NCI-H748 (cell line): ENCODE measurements at regions not wholly inside any gene's neighbourhood (a gene's known extent, or its start where the extent isn't known, plus 50 kb on each side); places are given as distances from the start of the nearest gene placed in this dataset.

Source experiments
- DNase-seq: peaks from one replicate; lab custom pipeline; 2025; ENCODE audit not compliant: unreplicated experiment; lab: John Stamatoyannopoulos, UW

DNA sequence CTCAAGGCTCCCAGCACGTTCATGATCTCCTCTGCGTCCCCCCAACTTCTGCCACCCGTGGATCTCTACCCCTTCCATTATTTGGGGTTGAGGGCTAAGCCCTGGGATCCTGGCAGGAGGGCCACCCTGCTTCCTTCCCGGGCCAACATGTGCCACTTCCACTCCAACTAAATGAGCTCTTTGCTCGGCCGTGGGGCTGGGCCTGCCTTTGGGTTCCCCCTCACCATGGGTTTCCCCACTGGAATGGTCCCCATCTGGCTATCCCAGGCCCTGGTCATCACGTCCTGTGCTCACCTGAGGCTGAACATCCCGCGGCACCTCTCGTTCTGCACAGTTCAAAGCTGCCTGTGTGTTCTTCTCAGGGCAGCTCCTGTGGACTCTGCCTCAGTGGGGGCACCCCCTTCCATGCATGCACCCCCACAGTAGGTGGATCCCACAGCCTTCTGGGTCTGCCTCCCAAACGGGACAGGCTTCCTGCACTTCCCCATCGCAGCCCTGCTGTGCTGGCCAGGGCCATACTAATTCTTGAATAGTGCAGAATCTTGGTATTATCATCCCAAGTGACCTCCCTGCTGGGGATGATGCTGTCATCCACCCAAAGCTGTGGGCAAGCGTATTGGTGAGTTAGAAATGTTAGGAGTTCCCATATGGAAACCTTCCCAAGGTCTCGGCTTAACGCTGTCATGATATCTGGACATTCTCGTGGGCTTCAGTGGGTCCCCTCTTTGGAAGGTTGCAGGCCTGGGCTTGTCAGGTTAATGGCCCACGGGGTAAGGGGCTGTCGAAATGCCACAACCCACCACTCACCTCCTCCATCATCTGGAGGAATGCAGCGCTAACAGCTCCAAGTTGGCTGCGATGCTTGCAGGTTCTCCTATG is 150.5 kb upstream of the TWIST2 start:
- DNase-seq: no peak

DNA sequence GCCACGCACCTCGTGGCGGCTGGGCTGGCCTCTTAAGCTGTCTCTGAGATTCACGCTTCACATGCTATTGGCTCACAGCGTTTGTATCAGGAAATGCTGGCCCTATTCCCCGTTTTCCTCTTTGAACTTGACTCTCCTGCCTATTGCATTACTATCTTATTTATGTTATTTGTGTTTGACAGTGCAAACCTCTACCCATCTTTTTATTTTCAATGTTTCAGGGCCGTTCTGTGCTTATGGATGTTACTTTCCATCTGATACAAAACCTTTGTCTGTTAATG is 149.9 kb upstream of the TWIST2 start:
- DNase-seq: no peak

DNA sequence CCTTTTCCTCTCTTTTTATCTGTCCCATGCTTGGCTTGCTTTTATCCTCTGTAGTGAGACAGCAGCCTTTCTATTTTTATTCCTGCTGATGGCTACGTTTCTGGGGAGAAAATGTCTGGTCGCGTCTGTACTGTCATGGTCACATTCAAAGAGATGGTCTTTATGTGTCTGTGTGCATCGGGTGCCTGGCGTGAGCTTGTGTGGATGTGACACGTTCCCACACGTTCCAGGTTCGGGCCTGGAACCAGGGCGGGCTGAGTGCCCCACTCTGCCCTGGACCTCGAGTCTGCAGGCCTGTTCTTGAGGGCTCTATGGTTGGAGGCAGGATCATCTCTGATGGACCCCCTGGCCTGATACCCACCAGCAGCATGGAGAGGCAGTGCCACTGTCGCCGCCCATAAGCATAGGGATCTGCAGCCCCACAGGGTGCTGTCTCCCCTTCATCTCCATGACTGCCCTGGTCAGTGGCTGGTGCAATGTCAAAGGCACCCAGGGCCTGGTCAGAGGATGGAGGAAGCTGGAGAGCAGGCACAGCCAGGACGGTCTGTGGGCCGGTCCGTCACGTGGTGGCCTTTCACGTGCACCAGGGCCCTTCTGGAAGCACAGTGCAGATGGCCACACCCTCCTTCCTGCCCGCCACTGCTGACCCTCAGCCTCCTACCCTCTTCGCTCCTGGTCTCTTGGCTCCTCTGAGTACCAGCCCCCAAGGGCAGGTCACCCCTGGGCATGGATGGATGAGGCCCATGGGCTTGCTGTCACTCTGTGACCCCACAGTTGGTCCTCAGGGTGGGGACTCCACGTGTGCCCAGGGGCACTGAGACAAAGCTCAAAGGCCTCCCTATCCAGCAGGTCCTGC is 149.2 kb upstream of the TWIST2 start:
- DNase-seq: no peak

DNA sequence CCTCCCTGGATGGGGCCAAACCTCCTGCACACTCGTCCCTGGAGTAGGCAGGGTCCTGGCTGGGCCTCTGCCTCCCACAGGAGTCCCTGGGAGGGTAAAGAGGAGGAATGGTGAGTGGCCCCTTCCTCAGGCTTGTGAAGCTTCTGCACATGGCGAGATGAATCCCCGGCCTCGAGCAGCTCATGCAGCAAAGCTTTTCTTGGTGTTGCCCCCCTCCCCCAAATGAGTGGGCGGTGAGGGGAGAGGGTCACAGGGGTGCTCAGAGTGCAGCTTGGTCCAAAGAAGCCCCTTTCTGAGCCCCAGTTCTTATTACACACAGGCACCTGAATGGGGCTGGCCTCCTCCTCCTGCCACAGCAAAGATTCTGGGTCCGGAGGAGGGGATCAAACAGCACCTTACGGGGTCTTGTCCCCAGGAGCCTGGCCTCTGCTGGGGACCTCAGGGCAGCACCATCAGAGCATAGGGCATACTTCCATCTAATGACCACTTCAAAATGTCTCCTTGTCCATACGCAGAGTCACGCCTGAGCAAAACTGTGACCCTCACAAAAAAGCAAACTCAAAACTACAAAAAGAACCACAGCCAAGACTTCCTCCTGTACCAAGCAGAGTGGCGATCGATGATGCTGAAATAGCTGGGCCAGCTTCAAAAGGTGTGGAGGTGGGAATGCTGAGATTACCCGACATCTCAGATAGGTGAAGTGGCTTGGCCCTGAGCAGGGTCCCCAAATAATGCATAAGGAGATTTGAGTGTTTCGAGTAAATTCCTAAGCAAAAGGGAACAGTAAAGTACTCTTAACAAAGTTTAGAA is 148.4 kb upstream of the TWIST2 start:
- no peak for DNase-seq

DNA sequence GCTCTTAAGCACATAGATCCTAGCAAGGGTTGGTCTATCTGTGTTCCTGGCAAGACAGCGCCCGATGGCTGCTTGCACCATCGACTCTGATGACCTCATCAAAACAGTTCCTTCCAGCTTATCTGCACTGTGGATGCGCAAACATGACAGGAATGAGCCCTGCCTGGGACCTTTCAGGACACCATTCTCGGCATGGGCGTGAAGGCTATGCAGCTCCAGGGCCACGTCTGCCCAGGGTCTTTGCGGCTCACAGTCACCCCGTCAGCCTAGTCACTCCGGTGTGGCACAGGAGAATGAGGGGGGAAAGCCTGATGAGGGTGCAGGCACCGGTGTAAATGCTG is 147.8 kb upstream of the TWIST2 start:
- DNase-seq: no peak

DNA sequence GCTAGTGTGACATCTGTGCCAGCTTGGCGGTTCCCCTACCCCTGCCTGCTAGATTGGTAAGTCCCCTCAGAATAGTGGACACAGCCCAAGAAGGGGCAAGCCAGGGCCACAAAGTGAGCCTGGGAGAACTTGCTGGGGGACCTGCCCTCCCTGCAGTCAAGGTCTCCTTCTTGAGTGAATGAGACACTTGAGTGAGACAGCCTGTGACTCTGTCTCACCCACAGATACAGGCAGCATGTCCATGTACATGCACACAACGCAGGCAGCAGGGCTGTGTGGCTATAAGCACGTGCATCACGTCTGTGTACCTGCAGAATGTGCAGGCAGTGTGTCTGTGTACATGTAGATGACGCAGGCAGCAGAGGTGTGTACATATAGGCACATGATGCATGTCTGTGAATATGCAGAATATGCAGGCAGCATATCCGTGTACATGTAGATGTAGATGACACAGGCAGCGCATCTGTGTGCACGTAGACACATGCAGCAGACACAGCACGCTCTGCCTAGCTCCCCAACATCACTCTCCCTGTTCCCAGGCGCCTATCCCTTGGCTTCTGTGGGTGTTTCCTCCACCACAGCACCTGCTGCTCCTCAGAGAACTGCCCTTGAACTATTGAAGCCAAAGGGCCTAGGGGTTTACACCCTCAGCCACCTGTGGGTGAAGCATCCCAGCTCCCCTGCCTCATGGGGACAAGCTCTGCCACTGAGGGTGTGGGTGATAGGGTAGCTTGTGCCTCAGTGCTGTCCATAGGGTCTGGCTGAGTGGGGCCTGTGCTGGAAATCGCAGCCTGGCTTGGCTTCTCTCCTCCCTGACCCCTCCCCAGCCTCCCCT is 147.2 kb upstream of the TWIST2 start:
- DNase-seq: no peak

DNA sequence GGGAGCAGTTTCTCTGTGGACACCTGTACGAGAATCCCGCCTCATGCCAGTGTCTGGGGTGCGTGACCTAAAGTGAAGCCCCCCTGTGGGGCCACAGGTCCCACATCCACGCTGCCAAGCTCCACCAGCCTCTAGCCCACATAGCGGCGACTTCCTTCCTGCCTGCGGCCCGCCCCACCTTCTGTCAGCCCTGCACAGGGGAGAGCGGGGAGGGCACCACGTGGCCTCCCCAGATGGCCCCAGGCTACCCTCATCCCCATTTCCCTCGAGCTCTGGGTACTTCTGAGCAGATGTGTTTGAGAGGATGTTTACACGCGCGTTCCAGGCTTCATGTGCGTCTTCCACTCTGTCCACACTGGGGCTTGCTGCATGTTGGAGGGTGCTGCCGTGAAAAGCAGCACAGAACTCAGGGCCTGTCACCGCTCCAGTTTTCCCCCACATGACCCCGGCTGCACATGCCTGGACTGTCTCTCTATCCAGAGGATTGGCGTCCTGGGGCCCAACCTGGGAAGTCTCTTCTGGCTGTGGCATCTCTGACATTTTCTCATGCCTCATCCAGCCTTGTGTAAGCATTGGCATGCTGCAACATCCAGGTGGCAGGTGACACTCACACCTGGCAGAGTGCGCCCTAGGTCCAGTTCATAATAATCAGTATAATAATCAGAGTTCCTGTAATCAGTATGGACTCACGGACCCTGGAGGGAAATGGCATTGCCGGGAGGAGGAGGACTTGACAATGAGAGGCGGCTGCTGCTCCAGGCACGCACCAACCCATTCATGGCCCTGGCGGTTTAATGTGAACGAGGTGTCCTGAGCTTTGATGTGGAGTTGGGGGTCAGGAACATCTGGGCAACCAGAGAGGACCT is 146.3 kb upstream of the TWIST2 start:
- no peak for DNase-seq

DNA sequence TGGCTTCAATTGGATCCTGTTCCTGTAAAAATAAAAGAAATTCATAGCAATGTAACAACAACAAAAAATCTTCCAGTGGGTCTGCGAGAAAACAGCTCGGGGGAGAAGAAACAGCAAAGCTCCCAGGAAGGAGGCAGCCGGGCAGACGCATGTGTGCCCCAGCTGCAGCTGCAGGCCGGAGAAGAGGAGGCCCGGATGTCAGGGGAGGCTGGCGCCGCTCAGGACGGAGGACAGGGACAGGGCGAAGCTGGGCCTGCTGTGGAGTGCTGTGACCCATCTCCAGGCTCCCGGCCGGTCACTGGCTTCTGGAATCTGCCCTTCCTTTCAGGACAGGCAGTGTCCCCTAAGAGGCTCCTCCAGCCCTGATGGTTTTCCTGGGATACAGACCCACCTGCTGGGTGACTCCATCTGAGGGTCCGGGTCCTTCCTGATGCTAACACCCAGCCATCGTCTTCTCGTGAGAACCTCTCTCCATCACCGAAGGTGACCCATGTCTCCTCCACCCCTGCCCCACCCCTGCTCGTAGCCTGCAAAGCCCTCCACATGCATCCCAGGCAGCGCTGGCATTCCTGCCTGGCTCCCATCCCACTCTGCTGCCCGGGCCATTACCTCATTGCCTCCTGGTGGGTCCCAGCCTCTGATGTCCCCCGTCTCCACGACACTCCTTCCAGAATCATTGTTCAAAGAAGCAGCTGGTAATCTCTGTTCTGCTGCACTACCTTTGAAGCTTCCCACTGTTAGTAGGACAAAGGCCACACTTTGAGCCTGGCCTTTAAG is 145.4 kb upstream of the TWIST2 start:
- DNase-seq: no peak

DNA sequence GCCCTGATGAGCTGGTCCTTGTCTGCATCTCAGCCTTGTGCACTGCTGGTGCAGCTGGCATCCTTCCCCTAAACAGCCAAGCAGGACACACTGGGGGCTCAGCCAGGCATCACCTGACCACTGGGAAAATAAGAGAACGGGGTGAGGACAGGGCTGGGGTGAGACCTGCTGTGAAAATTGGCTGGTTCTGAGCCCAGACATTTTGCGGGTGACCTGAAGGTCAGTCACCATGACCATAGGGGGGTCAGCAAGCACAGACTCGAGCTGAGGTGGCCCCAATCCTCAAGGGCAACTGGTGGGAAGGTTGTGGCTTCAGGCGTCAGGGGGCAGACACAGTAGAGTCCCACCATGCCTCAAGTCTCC is 144.9 kb upstream of the TWIST2 start:
- DNase-seq: no peak

DNA sequence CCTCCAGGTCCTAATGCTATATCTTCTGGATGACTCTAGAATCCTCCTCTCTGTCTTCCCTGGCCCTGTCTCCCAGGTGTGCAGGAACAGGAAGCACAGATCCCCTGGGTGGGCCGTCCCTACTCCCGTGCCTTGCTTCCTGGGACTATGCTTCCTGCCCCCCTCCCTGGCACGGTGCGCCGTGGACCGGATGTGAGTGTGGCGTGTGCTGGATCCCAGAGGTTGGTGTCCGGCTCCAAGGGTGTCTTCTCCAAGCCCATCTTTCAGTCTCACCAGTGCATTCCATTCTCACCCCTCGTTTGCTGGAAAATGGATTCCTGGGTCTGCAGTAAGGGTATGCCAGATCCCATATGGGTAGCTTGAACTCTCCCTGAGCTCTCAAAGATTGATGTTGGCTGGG is 144.4 kb upstream of the TWIST2 start:
- no peak for DNase-seq

DNA sequence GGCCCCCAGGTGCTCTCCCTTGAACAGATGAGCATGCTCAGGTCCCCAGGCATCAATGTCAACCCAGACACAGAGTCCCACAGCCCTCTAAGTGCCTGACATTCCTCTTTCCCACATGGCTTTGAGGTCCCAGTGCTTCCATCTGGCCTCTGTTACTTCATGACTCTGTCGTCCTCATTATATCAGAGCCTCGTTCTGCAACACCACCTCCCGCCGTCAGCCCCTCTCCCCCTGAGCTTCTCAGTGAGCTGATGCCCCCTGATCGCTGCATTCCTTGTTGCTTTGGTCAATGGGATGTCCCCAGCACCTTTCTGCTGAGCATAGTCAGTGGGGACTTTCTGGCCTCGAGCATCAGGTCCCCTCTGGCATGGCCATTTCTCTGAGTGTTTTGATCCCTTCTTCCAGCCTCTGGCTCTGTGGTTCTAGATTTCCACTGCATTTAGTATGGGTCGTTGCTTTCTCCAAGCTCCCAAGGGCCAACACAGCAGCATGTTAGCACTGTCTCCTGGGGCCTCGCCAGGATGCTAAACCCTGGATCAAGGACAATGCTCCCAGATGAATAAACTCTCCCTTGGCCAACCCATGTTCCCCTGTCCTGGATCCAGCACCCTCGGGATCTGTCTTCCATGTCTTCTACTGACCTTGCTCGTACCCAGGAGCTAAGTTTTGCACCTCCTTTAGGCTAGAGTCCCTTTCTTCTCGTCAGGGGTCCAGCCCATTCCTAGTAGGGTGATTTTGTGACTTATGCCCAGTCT is 143.2 kb upstream of the TWIST2 start:
- DNase-seq: no peak

DNA sequence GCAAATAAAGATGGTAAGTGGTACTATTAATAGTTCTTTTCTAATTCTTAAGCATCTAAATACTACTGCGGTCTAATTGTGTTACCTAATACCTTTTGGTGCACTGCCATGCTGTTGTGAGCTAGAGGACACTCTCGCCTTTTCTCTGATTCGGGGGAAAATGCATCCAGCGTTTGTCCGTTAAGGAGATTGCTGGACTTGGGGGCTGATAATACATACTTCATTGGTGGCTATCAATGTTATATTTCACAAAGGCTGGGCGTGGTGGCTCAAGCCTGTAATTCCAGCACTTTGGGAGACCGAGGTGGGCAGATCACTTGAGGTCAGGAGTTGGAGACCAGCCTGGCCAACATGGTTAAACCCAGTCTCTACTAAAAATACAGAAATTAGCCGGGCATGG is 141.7 kb upstream of the TWIST2 start:
- DNase-seq: no peak

DNA sequence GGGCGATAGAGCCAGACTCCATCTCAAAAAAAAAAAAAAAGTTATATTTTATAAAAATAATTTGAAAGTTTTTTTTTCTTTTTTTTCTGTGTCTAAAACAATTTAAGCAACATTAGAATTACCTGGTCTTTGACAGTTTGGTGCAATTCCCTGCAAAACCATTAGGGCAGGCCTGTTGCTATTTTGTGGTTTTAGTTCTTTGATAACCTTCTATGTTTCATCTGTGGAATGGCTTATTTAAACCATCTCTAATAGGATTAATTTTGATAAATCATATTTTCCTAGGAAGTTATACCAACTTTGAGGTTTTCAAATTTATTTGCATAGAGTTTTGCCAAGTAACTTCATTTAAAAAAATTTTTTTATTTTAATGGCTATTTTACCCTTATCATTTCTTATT is 141.2 kb upstream of the TWIST2 start:
- no peak for DNase-seq

DNA sequence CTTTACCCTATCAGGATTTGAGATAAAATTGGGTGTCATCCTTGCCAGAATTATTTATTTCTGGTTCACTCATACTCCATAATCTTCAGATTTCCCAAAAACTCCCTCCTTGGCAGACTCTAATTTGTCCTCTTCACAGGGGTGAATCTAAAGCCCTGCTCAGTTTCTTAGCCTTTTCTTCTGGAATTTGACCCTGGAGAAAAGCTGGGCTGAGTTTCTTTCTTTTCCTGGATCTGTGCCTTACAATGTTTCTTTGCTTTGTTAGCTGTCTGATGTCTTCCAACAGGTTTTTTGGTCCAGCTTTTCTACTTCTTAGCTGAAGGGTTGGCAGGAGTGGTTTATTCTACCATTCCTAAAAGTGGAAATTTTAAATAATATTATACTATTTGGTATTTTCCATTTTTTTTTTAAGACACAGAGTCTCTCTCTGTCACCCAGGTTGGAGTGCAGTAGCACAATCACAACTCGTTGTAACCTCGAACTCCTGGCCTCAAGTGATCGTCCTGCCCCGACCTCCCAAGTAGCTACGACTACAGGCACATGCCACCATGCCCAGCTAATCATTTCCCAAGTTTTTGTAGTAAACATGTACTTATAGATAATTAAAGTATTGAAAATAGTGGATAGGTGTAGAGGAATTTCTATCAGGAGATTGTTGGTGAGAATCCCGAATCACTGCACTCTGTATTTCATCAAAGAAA is 138.4 kb upstream of the TWIST2 start:
- no peak for DNase-seq

DNA sequence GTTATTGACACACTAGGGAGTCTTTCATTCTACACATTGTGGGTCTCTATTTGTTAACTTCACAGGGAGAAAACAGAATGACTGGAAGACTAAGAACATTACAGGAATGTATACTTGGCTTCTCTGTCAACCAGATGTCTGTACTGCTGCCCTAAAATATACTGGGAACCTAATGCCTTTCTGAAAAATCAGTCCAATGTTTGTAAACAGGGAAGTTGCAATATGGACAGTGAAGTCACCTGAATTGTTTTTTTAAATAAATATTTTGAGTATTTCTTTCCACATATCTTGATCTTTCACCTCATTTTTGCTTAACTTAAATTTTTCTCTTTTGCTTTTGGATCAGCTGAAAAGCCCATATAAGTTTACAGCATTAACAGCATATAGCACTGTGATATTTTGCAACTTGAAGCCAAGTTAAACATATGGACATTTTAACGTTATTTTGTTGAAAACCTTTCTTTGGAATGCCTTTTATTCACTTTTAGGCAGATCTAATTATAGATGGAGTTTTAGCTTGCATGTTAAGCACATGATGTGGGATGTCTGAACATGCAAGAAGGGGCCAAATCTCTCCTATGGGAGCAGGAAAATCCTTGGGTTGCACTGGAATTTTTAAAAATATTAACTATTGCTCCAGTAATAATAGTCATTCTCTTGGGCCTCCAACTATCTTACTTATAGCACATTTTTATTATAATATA is 137.7 kb upstream of the TWIST2 start:
- no peak for DNase-seq

DNA sequence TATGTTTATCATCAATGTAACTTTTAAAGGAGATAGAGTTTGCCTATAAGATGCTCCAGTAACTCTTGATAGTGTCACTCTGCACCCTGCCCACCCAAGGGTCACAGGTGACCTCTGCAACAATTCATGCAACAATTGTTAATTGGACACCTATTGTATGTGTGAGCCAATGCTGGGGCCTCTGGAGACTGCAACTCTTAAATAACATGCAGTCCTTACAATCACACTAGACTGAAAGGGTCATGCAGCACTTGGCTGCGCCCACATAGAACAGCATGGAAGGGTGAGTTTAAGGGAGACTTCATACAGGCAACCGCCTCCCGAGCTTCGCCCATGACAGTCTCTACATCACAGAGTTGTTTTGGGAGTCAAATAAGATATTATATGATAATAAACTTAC is 137.1 kb upstream of the TWIST2 start:
- no peak for DNase-seq

DNA sequence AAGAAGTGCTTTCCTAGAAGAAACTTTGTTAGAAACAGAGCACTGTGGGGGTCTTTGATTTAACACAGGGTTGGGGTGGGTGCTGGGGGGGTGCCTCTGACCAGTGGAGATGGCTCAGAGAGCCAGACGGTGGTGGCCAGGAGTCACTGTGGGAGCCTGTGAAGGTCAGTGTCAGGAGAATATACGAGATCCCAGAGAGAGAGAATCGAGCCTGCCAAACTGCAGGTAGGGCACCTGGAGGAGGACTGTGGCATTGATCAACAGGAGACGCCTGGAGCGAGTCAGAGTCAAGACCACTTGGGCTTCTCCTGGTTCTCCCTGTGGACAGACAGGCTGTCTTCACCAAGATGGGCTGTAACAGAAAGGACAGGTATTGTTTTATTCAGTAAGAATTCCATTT is 136.5 kb upstream of the TWIST2 start:
- DNase-seq: no peak
